DOHH2 (cell line): ENCODE measurements at regions not wholly inside any gene's neighbourhood (a gene's known extent, or its start where the extent isn't known, plus 50 kb on each side); places are given as distances from the start of the nearest gene placed in this dataset.

ENCODE experiments used
- CTCF ChIP-seq: fragments of 200-600 bp; sonication (generic); IDR thresholded peaks from one replicate; pipeline ENCODE4 v1.5.1; 2014; ENCODE audit warnings: antibody characterized with exemption, mild to moderate bottlenecking, low read depth, low read length; ENCODE audit not compliant: poor library complexity, severe bottlenecking
- EZH2phosphoT487 ChIP-seq: fragments of 200-600 bp; sonication (generic); IDR thresholded peaks from 2 replicates; pipeline ENCODE4 v1.6.1; 2017; ENCODE audit warnings: borderline replicate concordance, mild to moderate bottlenecking, antibody characterized with exemption, low read length, moderate library complexity, mixed read lengths

GRCh38 chr9:7894231-7894630 is 94.7 kb upstream of the DMAC1 start:
- no peak for TF ChIP-seq CTCF
- TF ChIP-seq EZH2phosphoT487: no peak
